ENCODE measurements at regions not wholly inside any gene's neighbourhood (a gene's known extent, or its start where the extent isn't known, plus 50 kb on each side); places are given as distances from the start of the nearest gene placed in this dataset.

DNA sequence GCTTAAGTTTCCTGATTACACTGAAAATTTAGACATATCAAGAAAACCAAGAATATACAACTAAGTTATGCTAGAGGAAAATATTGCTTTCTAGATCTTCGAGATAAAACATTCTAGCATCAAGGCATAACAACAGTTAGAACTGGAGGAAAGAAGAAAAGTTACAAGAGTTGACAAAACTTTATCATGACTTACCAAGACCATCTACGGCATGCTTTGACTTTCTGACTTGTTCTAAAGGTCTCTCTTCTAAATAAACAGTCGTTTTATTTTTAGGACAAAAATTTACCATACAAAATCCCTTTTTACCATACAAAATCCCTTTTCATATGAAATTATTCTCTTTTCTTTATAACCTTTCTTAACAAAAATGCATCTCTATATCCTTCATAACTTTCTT is 1110.1 kb upstream of the CDH10 start:
- TF ChIP-seq, protein P1, sequence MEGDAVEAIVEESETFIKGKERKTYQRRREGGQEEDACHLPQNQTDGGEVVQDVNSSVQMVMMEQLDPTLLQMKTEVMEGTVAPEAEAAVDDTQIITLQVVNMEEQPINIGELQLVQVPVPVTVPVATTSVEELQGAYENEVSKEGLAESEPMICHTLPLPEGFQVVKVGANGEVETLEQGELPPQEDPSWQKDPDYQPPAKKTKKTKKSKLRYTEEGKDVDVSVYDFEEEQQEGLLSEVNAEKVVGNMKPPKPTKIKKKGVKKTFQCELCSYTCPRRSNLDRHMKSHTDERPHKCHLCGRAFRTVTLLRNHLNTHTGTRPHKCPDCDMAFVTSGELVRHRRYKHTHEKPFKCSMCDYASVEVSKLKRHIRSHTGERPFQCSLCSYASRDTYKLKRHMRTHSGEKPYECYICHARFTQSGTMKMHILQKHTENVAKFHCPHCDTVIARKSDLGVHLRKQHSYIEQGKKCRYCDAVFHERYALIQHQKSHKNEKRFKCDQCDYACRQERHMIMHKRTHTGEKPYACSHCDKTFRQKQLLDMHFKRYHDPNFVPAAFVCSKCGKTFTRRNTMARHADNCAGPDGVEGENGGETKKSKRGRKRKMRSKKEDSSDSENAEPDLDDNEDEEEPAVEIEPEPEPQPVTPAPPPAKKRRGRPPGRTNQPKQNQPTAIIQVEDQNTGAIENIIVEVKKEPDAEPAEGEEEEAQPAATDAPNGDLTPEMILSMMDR (IDR thresholded peaks at IDR 0.05; ENCODE audit: low read depth, low read length), result no peak
- TF ChIP-seq, protein P2, sequence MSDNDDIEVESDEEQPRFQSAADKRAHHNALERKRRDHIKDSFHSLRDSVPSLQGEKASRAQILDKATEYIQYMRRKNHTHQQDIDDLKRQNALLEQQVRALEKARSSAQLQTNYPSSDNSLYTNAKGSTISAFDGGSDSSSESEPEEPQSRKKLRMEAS (IDR thresholded peaks at IDR 0.05; ENCODE audit: low read depth, low read length), result no peak

Measured in NB4 (cell line).